ENCODE measurements at regions not wholly inside any gene's neighbourhood (a gene's known extent, or its start where the extent isn't known, plus 50 kb on each side); places are given as distances from the start of the nearest gene placed in this dataset.
A peak's percentile ranks its signal among the peaks of the same experiment; 100 is the strongest.
"Not testable (repeated sequence)": the region's sequence is repeated elsewhere in the genome, so short reads cannot be mapped to it uniquely, and the experiment has no call there.

- TF ChIP-seq EP300 (IDR thresholded peaks at IDR 0.05) (no peak), POLR2A (IDR thresholded peaks at IDR 0.05) (no peak), POLR2AphosphoS5 (IDR thresholded peaks at IDR 0.05) (no peak), CTCF (IDR thresholded peaks at IDR 0.05) (no peak)
- H3K4me3 ChIP-seq = no peak overlapping the region
- peak overlapping the region; percentile 63 to 72 (median 66) for H3K27ac ChIP-seq
- WGBS, 2 donors = 57 to 61% methylated on average over 5 of the region's 5 CpGs
- intact Hi-C loops (cut with DNase I) = no loop called here
- H3K36me3 ChIP-seq = no peaks in the 10 kb centered on the region
- H3K27me3 ChIP-seq = no peaks in the 10 kb centered on the region
- H3K9me3 ChIP-seq = peaks cover 0 to 5% (median 0%) of the 10 kb centered on the region in 4 donors
- DNase-seq = no peak
- peaks cover 0 to 17% (median 11%) of the 10 kb centered on the region in 4 donors for H3K4me1 ChIP-seq
These were observed 605.1 kb upstream of the ID4 start for GRCh38 chr6:19231878-19232561.

GRCh38 chr6:19245656-19246055, 591.5 kb upstream of the ID4 start:
- Histone ChIP-seq H3K4me3 (no peak overlapping the region), H3K9me3 (peaks cover 0 to 10% (median 4%) of the 10 kb centered on the region in 4 donors), H3K27ac (no peak overlapping the region), H3K27me3 (no peaks in the 10 kb centered on the region), H3K36me3 (no peaks in the 10 kb centered on the region), H3K4me1 (no peaks in the 10 kb centered on the region)
- WGBS, 2 donors = 79 to 82% methylated on average over 1 of the region's 1 CpG
- intact Hi-C loops (cut with DNase I) = no loop called here
- DNase-seq = no peak
- TF ChIP-seq EP300 (IDR thresholded peaks at IDR 0.05) (no peak), POLR2AphosphoS5 (IDR thresholded peaks at IDR 0.05) (no peak), CTCF (IDR thresholded peaks at IDR 0.05) (no peak), POLR2A (IDR thresholded peaks at IDR 0.05) (no peak)

- WGBS, 2 donors = 71 to 83% methylated on average over 8 of the region's 8 CpGs
- intact Hi-C loops (cut with DNase I); DNase-seq; H3K27me3 ChIP-seq; H3K36me3 ChIP-seq; H3K27ac ChIP-seq; H3K9me3 ChIP-seq; H3K4me3 ChIP-seq; H3K4me1 ChIP-seq: not testable (repeated sequence)
These were observed 590.0 kb upstream of the ID4 start for GRCh38 chr6:19247181-19247580.

GRCh38 chr6:19256123-19256522, 581.0 kb upstream of the ID4 start:
- intact Hi-C loops (cut with DNase I) = not testable (repeated sequence)
- WGBS, 2 donors = 69 to 89% methylated on average over 2 of the region's 2 CpGs

GRCh38 chr6:19261642-19262041, 575.5 kb upstream of the ID4 start:
- 89 to 95% methylated on average over 1 of the region's 1 CpG for WGBS, 2 donors
- no peak for DNase-seq
- no peaks in the 10 kb centered on the region for H3K4me1 ChIP-seq
- no peaks in the 10 kb centered on the region for H3K27me3 ChIP-seq
- intact Hi-C loops (cut with DNase I) = no loop called here
- no peak overlapping the region for H3K4me3 ChIP-seq
- H3K36me3 ChIP-seq = no peaks in the 10 kb centered on the region
- H3K9me3 ChIP-seq = no peaks in the 10 kb centered on the region
- H3K27ac ChIP-seq = no peak overlapping the region
- TF ChIP-seq EP300 (IDR thresholded peaks at IDR 0.05) (no peak), CTCF (IDR thresholded peaks at IDR 0.05) (no peak), POLR2AphosphoS5 (IDR thresholded peaks at IDR 0.05) (no peak), POLR2A (IDR thresholded peaks at IDR 0.05) (no peak)

More at GRCh38 chr6:19256123-19256522, 581.0 kb upstream of the ID4 start:
- H3K4me1 ChIP-seq, H3K36me3 ChIP-seq, H3K4me3 ChIP-seq, H3K27ac ChIP-seq, H3K9me3 ChIP-seq, DNase-seq, H3K27me3 ChIP-seq: not testable (repeated sequence)

GRCh38 chr6:19268117-19268516, 569.1 kb upstream of the ID4 start:
- Histone ChIP-seq H3K4me3 (no peak overlapping the region), H3K36me3 (no peaks in the 10 kb centered on the region), H3K4me1 (no peaks in the 10 kb centered on the region), H3K27ac (no peak overlapping the region), H3K9me3 (no peaks in the 10 kb centered on the region), H3K27me3 (no peaks in the 10 kb centered on the region)
- WGBS, 2 donors = 14 to 53% methylated on average over 2 of the region's 2 CpGs
- intact Hi-C loops (cut with DNase I) = no loop called here
- no peak for DNase-seq
- TF ChIP-seq EP300 (IDR thresholded peaks at IDR 0.05) (no peak), POLR2AphosphoS5 (IDR thresholded peaks at IDR 0.05) (no peak)

Data from sigmoid colon (tissue), 6 donors.